ENCODE measurements at regions not wholly inside any gene's neighbourhood (a gene's known extent, or its start where the extent isn't known, plus 50 kb on each side); places are given as distances from the start of the nearest gene placed in this dataset.

GRCh38 chr17:79509008-79509407 is 101.8 kb downstream of the RBFOX3 start:
- TF ChIP-seq CTCF (IDR thresholded peaks at IDR 0.05) = no peak
- no peak for TF ChIP-seq POLR2A (IDR thresholded peaks at IDR 0.05)
